Stimulated activated CD8-positive, alpha-beta memory T cell treated with anti-CD3 and anti-CD28 coated beads, Interleukin-2, amount 100 ng/mL, for 1 hour (primary cell): ENCODE measurements at regions not wholly inside any gene's neighbourhood (a gene's known extent, or its start where the extent isn't known, plus 50 kb on each side); places are given as distances from the start of the nearest gene placed in this dataset.
"Not testable (repeated sequence)": the region's sequence is repeated elsewhere in the genome, so short reads cannot be mapped to it uniquely, and the experiment has no call there.

Experiments used
- DNase-seq, 2 donors: peaks; one replicate each; pipeline ENCODE4 v3.0.0-alpha.2; 2020; ENCODE audit warnings: low read depth in 2 of 2

- no peak for DNase-seq
Measured at GRCh38 chr13:109276261-109276660, 510.1 kb downstream of the IRS2 start.

GRCh38 chr13:109275852-109276251, 510.5 kb downstream of the IRS2 start:
- no peak for DNase-seq

GRCh38 chr13:109275139-109275745, 511.1 kb downstream of the IRS2 start:
- DNase-seq = no peak

- DNase-seq = no peak
Measured at GRCh38 chr13:109274188-109274821, 512.1 kb downstream of the IRS2 start.

GRCh38 chr13:109273326-109273751, 513.0 kb downstream of the IRS2 start:
- DNase-seq = no peak

GRCh38 chr13:109272595-109273325, 513.6 kb downstream of the IRS2 start:
- no peak for DNase-seq

- DNase-seq = no peak
Measured at GRCh38 chr13:109271555-109272541, 514.5 kb downstream of the IRS2 start.

GRCh38 chr13:109271061-109271460, 515.3 kb downstream of the IRS2 start:
- no peak for DNase-seq

- DNase-seq = not testable (repeated sequence)
Measured at GRCh38 chr13:109269381-109269780, 517.0 kb downstream of the IRS2 start.

- not testable (repeated sequence) for DNase-seq
Measured at GRCh38 chr13:109268492-109268891, 517.9 kb downstream of the IRS2 start.

- DNase-seq = not testable (repeated sequence)
Measured at GRCh38 chr13:109267400-109267799, 519.0 kb downstream of the IRS2 start.

GRCh38 chr13:109265438-109265742, 521.0 kb downstream of the IRS2 start:
- not testable (repeated sequence) for DNase-seq

- not testable (repeated sequence) for DNase-seq
Measured at GRCh38 chr13:109264603-109265437, 521.6 kb downstream of the IRS2 start.

GRCh38 chr13:109257761-109258157, 528.6 kb downstream of the IRS2 start:
- not testable (repeated sequence) for DNase-seq
